ENCODE measurements at regions not wholly inside any gene's neighbourhood (a gene's known extent, or its start where the extent isn't known, plus 50 kb on each side); places are given as distances from the start of the nearest gene placed in this dataset.

GRCh38 chr1:187689129-187689528 is 860.4 kb downstream of the PLA2G4A start:
- H3K4me3 Mint-ChIP-seq: no peak overlapping the region
- no peaks in the 10 kb centered on the region for H3K27me3 Mint-ChIP-seq (ENCODE audit: insufficient read depth, low read depth, poor library complexity)
- no peaks in the 10 kb centered on the region for H3K79me2 ChIP-seq (replicated peaks; ENCODE audit: insufficient read depth)
- 0 out of 2 replicates have a peak, but pooled peaks cover 4% of the 10 kb centered on the region for H3K9me2 ChIP-seq (ENCODE audit: insufficient read depth)
- H3K4me3 ChIP-seq: no peak overlapping the region
- no peak for ATAC-seq
- no peak for DNase-seq (ENCODE audit: low spot score)
- no peaks in the 10 kb centered on the region for H3K27me3 ChIP-seq (ENCODE audit: insufficient read depth)
- no peak overlapping the region for H3K27ac Mint-ChIP-seq
- no peaks in the 10 kb centered on the region for H3F3A ChIP-seq (replicated peaks; ENCODE audit: low read depth)
- no peak overlapping the region for H3K27ac ChIP-seq (ENCODE audit: low read depth)
- H3K4me2 ChIP-seq: no peak overlapping the region
- no peaks in the 10 kb centered on the region for H4K20me1 ChIP-seq (replicated peaks; ENCODE audit: insufficient read depth)
- TF ChIP-seq EZH2phosphoT487 (IDR thresholded peaks at IDR 0.05; ENCODE audit: unreplicated experiment) (no peak), CREB1 (CRISPR knock-in tag; IDR thresholded peaks at IDR 0.05; ENCODE audit: low read depth) (no peak), JUNB (IDR thresholded peaks at IDR 0.05; ENCODE audit: unreplicated experiment) (no peak), ZNF331 (CRISPR knock-in tag; IDR thresholded peaks at IDR 0.05; ENCODE audit: low read depth) (no peak), REST (IDR thresholded peaks at IDR 0.05; ENCODE audit: unreplicated experiment) (no peak), EZH2 (IDR thresholded peaks at IDR 0.05; ENCODE audit: low read depth, unreplicated experiment) (no peak), POLR2AphosphoS5 (IDR thresholded peaks at IDR 0.05; ENCODE audit: low read depth) (no peak), ETS1 (IDR thresholded peaks at IDR 0.05) (no peak)
- H3K36me3 ChIP-seq (ENCODE audit: insufficient read depth): no peaks in the 10 kb centered on the region
- H3K36me3 Mint-ChIP-seq (ENCODE audit: low read depth): no peaks in the 10 kb centered on the region
- H3K4me1 Mint-ChIP-seq: no peaks in the 10 kb centered on the region
- H2AFZ ChIP-seq: no peak overlapping the region
- H3K4me1 ChIP-seq (ENCODE audit: insufficient read depth): no peaks in the 10 kb centered on the region
- no peaks in the 10 kb centered on the region for H3K9me3 Mint-ChIP-seq

GRCh38 chr1:187691439-187691838 is 862.7 kb downstream of the PLA2G4A start:
- H2AFZ ChIP-seq: no peak overlapping the region
- no peaks in the 10 kb centered on the region for H3K9me3 Mint-ChIP-seq
- ATAC-seq: no peak
- no peaks in the 10 kb centered on the region; the same call in 2 of the 3 replicates for H3K4me1 Mint-ChIP-seq
- H4K20me1 ChIP-seq (replicated peaks; ENCODE audit: insufficient read depth): no peaks in the 10 kb centered on the region
- H3K27ac Mint-ChIP-seq: no peak overlapping the region
- no peaks in the 10 kb centered on the region for H3K4me1 ChIP-seq (ENCODE audit: insufficient read depth)
- no peaks in the 10 kb centered on the region for H3K27me3 ChIP-seq (ENCODE audit: insufficient read depth)
- no peak overlapping the region for H3K4me2 ChIP-seq
- H3K36me3 ChIP-seq (ENCODE audit: insufficient read depth): no peaks in the 10 kb centered on the region
- H3K4me3 Mint-ChIP-seq: no peak overlapping the region
- no peak overlapping the region for H3K4me3 ChIP-seq
- H3K79me2 ChIP-seq (replicated peaks; ENCODE audit: insufficient read depth): no peaks in the 10 kb centered on the region
- peaks cover 2% of the 10 kb centered on the region for H3K27me3 Mint-ChIP-seq (ENCODE audit: insufficient read depth, low read depth, poor library complexity)
- peaks cover 4% of the 10 kb centered on the region; the same call in 1 of the 2 replicates for H3K9me2 ChIP-seq (ENCODE audit: insufficient read depth)
- no peaks in the 10 kb centered on the region for H3F3A ChIP-seq (replicated peaks; ENCODE audit: low read depth)
- H3K36me3 Mint-ChIP-seq (ENCODE audit: low read depth): no peaks in the 10 kb centered on the region
- no peak for DNase-seq (ENCODE audit: low spot score)
- no peak overlapping the region for H3K27ac ChIP-seq (ENCODE audit: low read depth)
- no peak for TF ChIP-seq CREB1 (CRISPR knock-in tag; IDR thresholded peaks at IDR 0.05; ENCODE audit: low read depth)
- TF ChIP-seq NANOG (IDR thresholded peaks at IDR 0.05; ENCODE audit: borderline replicate concordance): no peak
- TF ChIP-seq POLR2AphosphoS5 (IDR thresholded peaks at IDR 0.05; ENCODE audit: low read depth): no peak
- TF ChIP-seq CTCF (conservative IDR thresholded peaks at IDR 0.05; ENCODE audit: low read depth in 2 of 2): no peak
- TF ChIP-seq REST (IDR thresholded peaks at IDR 0.05; ENCODE audit: unreplicated experiment): no peak
- TF ChIP-seq ZNF114 (CRISPR knock-in tag; IDR thresholded peaks at IDR 0.05): no peak
- TF ChIP-seq ZNF331 (CRISPR knock-in tag; IDR thresholded peaks at IDR 0.05; ENCODE audit: low read depth): no peak
- no peak for TF ChIP-seq EZH2phosphoT487 (IDR thresholded peaks at IDR 0.05; ENCODE audit: unreplicated experiment)

Data from GM23338 (cell line).